SU-DHL-6 (cell line): ENCODE measurements at regions not wholly inside any gene's neighbourhood (a gene's known extent, or its start where the extent isn't known, plus 50 kb on each side); places are given as distances from the start of the nearest gene placed in this dataset.

ENCODE experiments used
- H2AFZ ChIP-seq: fragments of 200-600 bp; sonication (generic); 2 replicates; pipeline ENCODE4 v1.6.1; 2014; ENCODE audit warnings: low read depth, mild to moderate bottlenecking, moderate library complexity, mixed read lengths, antibody characterized with exemption, low read length; ENCODE audit not compliant: severe bottlenecking
- H3F3A ChIP-seq: fragments of 200-600 bp; shearing (Covaris generic); 2 replicates; pipeline ENCODE4 v1.6.0; 2016; ENCODE audit warnings: antibody characterized with exemption, mild to moderate bottlenecking; ENCODE audit not compliant: insufficient read depth
- H3K27ac ChIP-seq: fragments of 200-600 bp; sonication (generic); 2 replicates; pipeline ENCODE4 v1.5.1; 2016; ENCODE audit warnings: low read depth, mild to moderate bottlenecking, low read length, moderate library complexity, mixed read lengths
- H3K27me3 ChIP-seq: fragments of 200-600 bp; sonication (generic), shearing (Covaris generic); 2 replicates; pipeline ENCODE4 v1.6.0; 2014; ENCODE audit warnings: mild to moderate bottlenecking, low read length
- H3K36me3 ChIP-seq: fragments of 200-600 bp; sonication (generic); 2 replicates; pipeline ENCODE4 v1.6.1; 2014; ENCODE audit warnings: mild to moderate bottlenecking, low read length, mixed read lengths
- H3K4me2 ChIP-seq: fragments of 300-600, 200-600 bp; shearing (Covaris generic), sonication (generic); 2 replicates; pipeline ENCODE4 v1.6.0; 2014; ENCODE audit warnings: low read length, low read depth, mild to moderate bottlenecking; ENCODE audit not compliant: poor library complexity, severe bottlenecking
- H3K4me3 ChIP-seq: fragments of 200-600 bp; sonication (generic); 2 replicates; pipeline ENCODE4 v1.5.1; 2014; ENCODE audit warnings: antibody characterized with exemption, low read length, mild to moderate bottlenecking, mixed read lengths; ENCODE audit not compliant: insufficient read depth, poor library complexity, severe bottlenecking
- H3K79me2 ChIP-seq: fragments of 200-600 bp; sonication (generic); 2 replicates; pipeline ENCODE4 v1.6.1; 2014; ENCODE audit warnings: mild to moderate bottlenecking, low read length, moderate library complexity; ENCODE audit not compliant: insufficient read depth
- H3K9ac ChIP-seq: fragments of 200-600 bp; sonication (generic); 2 replicates; pipeline ENCODE4 v1.7.0; 2014; ENCODE audit warnings: mild to moderate bottlenecking, low read length
- H3K9me2 ChIP-seq: fragments of 200-600 bp; sonication (generic); replicated peaks from 2 replicates; pipeline ENCODE4 v1.6.1; 2014; ENCODE audit warnings: low read length; ENCODE audit not compliant: insufficient read depth
- H3K9me3 ChIP-seq: fragments of 200-600 bp; sonication (generic); 2 replicates; pipeline ENCODE4 v1.6.1; 2014; ENCODE audit warnings: low read length, mixed read lengths; ENCODE audit not compliant: insufficient read depth
- H4K20me1 ChIP-seq: fragments of 200-600 bp; sonication (generic); 2 replicates; pipeline ENCODE4 v1.6.1; 2014; ENCODE audit warnings: low read depth, mild to moderate bottlenecking, antibody characterized with exemption, low read length, moderate library complexity, mixed read lengths
- EZH2phosphoT487 ChIP-seq: fragments of 200-600 bp; sonication (generic), shearing (Covaris generic); conservative IDR thresholded peaks from 2 replicates; pipeline ENCODE4 v1.6.1; 2018; ENCODE audit warnings: mild to moderate bottlenecking, antibody characterized with exemption, low read length, moderate library complexity, mixed read lengths
- TF ChIP-seq, protein P1 (sequence below): fragments of 200-600 bp; sonication (generic); IDR thresholded peaks from one replicate; pipeline ENCODE4 v1.5.1; 2017; ENCODE audit warnings: antibody characterized with exemption, mild to moderate bottlenecking, low read length, moderate library complexity; ENCODE audit not compliant: insufficient read depth, poor library complexity, severe bottlenecking

DNA sequence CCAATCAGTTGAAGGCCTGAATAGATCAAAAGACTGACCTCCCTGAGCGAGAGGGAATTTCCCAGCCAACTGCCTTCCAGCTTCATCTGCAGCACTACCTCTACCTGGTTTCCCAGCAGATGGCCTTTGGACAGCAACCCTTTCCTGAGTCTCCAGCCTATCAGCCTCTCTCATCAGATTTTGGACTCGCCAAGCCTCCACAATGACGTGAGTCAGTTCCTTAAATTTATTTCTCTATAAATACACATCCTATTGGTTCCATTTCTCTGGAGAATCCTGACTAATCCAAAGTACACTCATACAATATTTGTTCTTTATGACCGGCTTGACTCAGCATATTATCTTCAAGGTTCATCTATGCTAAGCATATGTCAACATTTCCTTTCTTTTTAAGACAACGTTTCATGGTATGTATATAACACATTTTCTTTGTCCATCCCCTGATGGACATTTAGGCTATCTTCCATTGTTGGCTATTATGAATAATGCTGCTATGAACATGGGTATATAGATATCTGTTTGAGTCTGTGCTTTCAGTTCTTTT lies 294.6 kb downstream of the LRATD1 start:
- H3K27me3 ChIP-seq = no peaks in the 10 kb centered on the region

DNA sequence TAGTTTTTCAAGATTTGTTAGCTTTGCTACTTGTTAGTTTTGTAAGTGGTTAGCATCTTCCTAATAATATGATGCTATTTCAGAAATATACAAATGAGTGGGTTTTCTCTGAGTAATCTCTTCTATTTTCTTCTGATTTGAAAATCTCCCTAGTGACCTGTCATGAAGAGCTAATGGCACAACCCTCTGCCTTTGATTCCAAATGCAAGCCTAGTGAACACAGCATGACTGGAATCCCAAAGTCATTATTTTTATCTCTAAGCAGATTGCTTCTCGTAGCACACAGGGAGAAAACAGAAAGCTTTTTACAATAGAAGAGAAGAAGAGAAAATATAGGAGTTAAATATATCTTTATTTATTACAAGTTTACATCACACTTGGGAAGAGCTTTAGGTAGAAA lies 295.5 kb downstream of the LRATD1 start:
- H3F3A ChIP-seq = no peaks in the 10 kb centered on the region
- no peaks in the 10 kb centered on the region for H3K36me3 ChIP-seq
- H3K9me3 ChIP-seq = no peaks in the 10 kb centered on the region
- no peak overlapping the region for H3K27ac ChIP-seq
- H3K9me2 ChIP-seq = no peaks in the 10 kb centered on the region
- H4K20me1 ChIP-seq = no peaks in the 10 kb centered on the region
- no peaks in the 10 kb centered on the region for H3K79me2 ChIP-seq
- H3K27me3 ChIP-seq = no peaks in the 10 kb centered on the region
- no peak overlapping the region for H3K4me2 ChIP-seq
- no peak overlapping the region for H3K9ac ChIP-seq
- H3K4me3 ChIP-seq = no peak overlapping the region
- H2AFZ ChIP-seq = no peak overlapping the region
- no peak for TF ChIP-seq EZH2phosphoT487
- TF ChIP-seq, protein P1, sequence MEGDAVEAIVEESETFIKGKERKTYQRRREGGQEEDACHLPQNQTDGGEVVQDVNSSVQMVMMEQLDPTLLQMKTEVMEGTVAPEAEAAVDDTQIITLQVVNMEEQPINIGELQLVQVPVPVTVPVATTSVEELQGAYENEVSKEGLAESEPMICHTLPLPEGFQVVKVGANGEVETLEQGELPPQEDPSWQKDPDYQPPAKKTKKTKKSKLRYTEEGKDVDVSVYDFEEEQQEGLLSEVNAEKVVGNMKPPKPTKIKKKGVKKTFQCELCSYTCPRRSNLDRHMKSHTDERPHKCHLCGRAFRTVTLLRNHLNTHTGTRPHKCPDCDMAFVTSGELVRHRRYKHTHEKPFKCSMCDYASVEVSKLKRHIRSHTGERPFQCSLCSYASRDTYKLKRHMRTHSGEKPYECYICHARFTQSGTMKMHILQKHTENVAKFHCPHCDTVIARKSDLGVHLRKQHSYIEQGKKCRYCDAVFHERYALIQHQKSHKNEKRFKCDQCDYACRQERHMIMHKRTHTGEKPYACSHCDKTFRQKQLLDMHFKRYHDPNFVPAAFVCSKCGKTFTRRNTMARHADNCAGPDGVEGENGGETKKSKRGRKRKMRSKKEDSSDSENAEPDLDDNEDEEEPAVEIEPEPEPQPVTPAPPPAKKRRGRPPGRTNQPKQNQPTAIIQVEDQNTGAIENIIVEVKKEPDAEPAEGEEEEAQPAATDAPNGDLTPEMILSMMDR = no peak

More for the DNA sequence above, 294.6 kb downstream of the LRATD1 start:
- Histone ChIP-seq H3F3A (no peaks in the 10 kb centered on the region), H3K36me3 (no peaks in the 10 kb centered on the region), H3K27ac (no peak overlapping the region), H3K9me2 (no peaks in the 10 kb centered on the region), H3K4me2 (no peak overlapping the region), H3K9me3 (no peaks in the 10 kb centered on the region), H3K79me2 (no peaks in the 10 kb centered on the region), H4K20me1 (no peaks in the 10 kb centered on the region), H2AFZ (no peak overlapping the region), H3K9ac (no peak overlapping the region), H3K4me3 (no peak overlapping the region)
- TF ChIP-seq EZH2phosphoT487 = no peak
- TF ChIP-seq, protein P1 = no peak

DNA sequence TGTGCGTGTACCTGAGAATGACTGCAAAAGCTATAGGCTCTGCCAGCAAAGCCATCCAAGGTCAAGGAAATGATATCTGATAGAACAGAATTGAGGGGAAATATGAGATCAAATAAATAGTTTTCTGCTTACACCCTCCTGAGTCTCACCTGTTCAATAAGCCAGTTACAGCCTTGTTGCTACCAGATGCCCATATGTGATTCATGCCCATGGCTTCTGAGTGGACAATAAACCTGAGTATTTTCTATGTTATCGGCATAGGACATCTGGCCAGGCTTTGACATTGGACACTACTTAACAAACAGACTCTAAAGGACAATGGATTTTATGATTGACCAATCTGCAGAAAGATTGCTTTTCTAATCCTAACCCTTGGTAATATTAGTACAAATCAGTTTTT lies 297.9 kb downstream of the LRATD1 start:
- Histone ChIP-seq H3K4me3 (no peak overlapping the region), H3K9ac (no peak overlapping the region), H2AFZ (no peak overlapping the region), H3K9me2 (no peaks in the 10 kb centered on the region), H3F3A (no peaks in the 10 kb centered on the region), H4K20me1 (no peaks in the 10 kb centered on the region), H3K9me3 (no peaks in the 10 kb centered on the region), H3K4me2 (no peak overlapping the region), H3K79me2 (no peaks in the 10 kb centered on the region), H3K27ac (no peak overlapping the region), H3K27me3 (no peaks in the 10 kb centered on the region), H3K36me3 (no peaks in the 10 kb centered on the region)
- TF ChIP-seq, protein P1 = no peak
- TF ChIP-seq EZH2phosphoT487 = no peak

DNA sequence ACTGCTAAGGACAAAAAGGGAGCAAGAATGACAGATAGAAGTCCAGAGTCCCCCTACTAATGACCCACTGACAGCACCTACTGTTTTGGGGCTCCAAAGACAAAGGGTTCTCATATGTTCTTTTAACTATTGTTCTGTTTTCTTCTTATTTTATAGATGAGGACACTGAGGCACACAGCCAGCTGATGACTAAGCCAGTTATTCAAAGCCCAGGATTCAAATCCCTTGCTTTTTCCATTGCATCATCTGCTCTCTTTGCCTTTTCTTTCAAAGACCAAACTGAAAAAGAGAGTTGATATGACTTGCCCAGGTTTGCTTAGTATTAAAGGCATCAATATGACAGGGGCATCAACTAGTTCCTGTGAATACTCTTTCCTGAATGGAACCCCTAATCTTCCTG lies 299.8 kb downstream of the LRATD1 start:
- H3K36me3 ChIP-seq = no peaks in the 10 kb centered on the region
- no peaks in the 10 kb centered on the region for H4K20me1 ChIP-seq
- H3K4me3 ChIP-seq = no peak overlapping the region
- no peaks in the 10 kb centered on the region for H3K79me2 ChIP-seq
- H3K4me2 ChIP-seq = no peak overlapping the region
- H2AFZ ChIP-seq = no peak overlapping the region
- H3K27me3 ChIP-seq = no peaks in the 10 kb centered on the region
- no peaks in the 10 kb centered on the region for H3F3A ChIP-seq
- H3K9ac ChIP-seq = no peak overlapping the region
- H3K9me3 ChIP-seq = no peaks in the 10 kb centered on the region
- H3K27ac ChIP-seq = no peak overlapping the region
- H3K9me2 ChIP-seq = no peaks in the 10 kb centered on the region
- TF ChIP-seq, protein P1 = no peak
- no peak for TF ChIP-seq EZH2phosphoT487
